GM23248 (cell line): ENCODE measurements at regions not wholly inside any gene's neighbourhood (a gene's known extent, or its start where the extent isn't known, plus 50 kb on each side); places are given as distances from the start of the nearest gene placed in this dataset.

Experiments
- DNase-seq: peaks from one replicate; pipeline ENCODE4 v3.0.0-alpha.2; 2015
- H2AFZ ChIP-seq: fragments of 200-600 bp; sonication (generic); 2 replicates; pipeline ENCODE4 v1.6.1; 2016; ENCODE audit warnings: antibody characterized with exemption
- H3F3A ChIP-seq: fragments of 200-600 bp; sonication (generic); 2 replicates; pipeline ENCODE4 v1.6.1; 2016; ENCODE audit warnings: mild to moderate bottlenecking, antibody characterized with exemption, mixed run types; ENCODE audit not compliant: insufficient read depth
- H3K27ac ChIP-seq: fragments of 200-600 bp; sonication (generic); 2 replicates; pipeline ENCODE4 v1.5.1; 2016; ENCODE audit warnings: mild to moderate bottlenecking
- H3K27me3 ChIP-seq: fragments of 200-600 bp; sonication (generic); replicated peaks from 2 replicates; pipeline ENCODE4 v1.6.1; 2016; ENCODE audit warnings: mild to moderate bottlenecking; ENCODE audit not compliant: insufficient read depth
- H3K36me3 ChIP-seq: fragments of 200-600 bp; sonication (generic); 2 replicates; pipeline ENCODE4 v1.6.1; 2016; ENCODE audit warnings: low read depth, mild to moderate bottlenecking
- H3K4me1 ChIP-seq: fragments of 200-600 bp; sonication (generic); 2 replicates; pipeline ENCODE4 v1.6.1; 2016; ENCODE audit warnings: mild to moderate bottlenecking; ENCODE audit not compliant: insufficient read depth
- H3K4me2 ChIP-seq: fragments of 200-600 bp; sonication (generic); one replicate; pipeline ENCODE4 v1.6.1; 2016; ENCODE audit warnings: mild to moderate bottlenecking; ENCODE audit not compliant: unreplicated experiment
- H3K4me3 ChIP-seq: fragments of 200-600 bp; sonication (generic); 2 replicates; pipeline ENCODE4 v1.5.1; 2016; ENCODE audit warnings: mild to moderate bottlenecking
- H3K79me2 ChIP-seq: fragments of 200-600 bp; sonication (generic); 2 replicates; pipeline ENCODE4 v1.6.1; 2016; ENCODE audit warnings: mild to moderate bottlenecking; ENCODE audit not compliant: insufficient read depth
- H3K9ac ChIP-seq: fragments of 200-600 bp; sonication (generic); 2 replicates; pipeline ENCODE4 v1.6.1; 2016; ENCODE audit warnings: mild to moderate bottlenecking
- H3K9me2 ChIP-seq: fragments of 200-600 bp; sonication (generic); 2 replicates; pipeline ENCODE4 v1.6.1; 2016; ENCODE audit warnings: mixed run types, mild to moderate bottlenecking, moderate library complexity; ENCODE audit not compliant: insufficient read depth
- H3K9me3 ChIP-seq: fragments of 200-600 bp; sonication (generic); one replicate; pipeline ENCODE4 v1.6.1; 2017; ENCODE audit warnings: low read depth
- H4K20me1 ChIP-seq: fragments of 200-600 bp; sonication (generic); 2 replicates; pipeline ENCODE4 v1.6.0; 2016; ENCODE audit not compliant: insufficient read depth
- EZH2 ChIP-seq: fragments of 200-600 bp; sonication (generic); IDR thresholded peaks from 2 replicates; pipeline ENCODE4 v1.6.1; 2018; ENCODE audit warnings: antibody characterized with exemption, mild to moderate bottlenecking; ENCODE audit not compliant: insufficient read depth, poor library complexity, severe bottlenecking
- EZH2phosphoT487 ChIP-seq: fragments of 200-600 bp; sonication (generic); IDR thresholded peaks from 2 replicates; pipeline ENCODE4 v1.6.1; 2018; ENCODE audit warnings: antibody characterized with exemption, moderate library complexity, mild to moderate bottlenecking, low read depth; ENCODE audit not compliant: insufficient read depth
- WGBS, 2 experiments: methylation state at CpG; one replicate each; pipeline ENCODE4 v1.1.6; 2015 to 2017; ENCODE audit warnings: low lambda C conversion rate in 2 of 2, low coverage in 1 of 2; ENCODE audit errors: missing lambda C conversion rate in 2 of 2; 5-methylcytosine and 5-hydroxymethylcytosine counted together
- in situ Hi-C: fragments of 300-500 bp; cut with MboI; formaldehyde crosslinking; loops from 2 replicates; pipeline ENCODE4 v1.15.0; 2020

DNA sequence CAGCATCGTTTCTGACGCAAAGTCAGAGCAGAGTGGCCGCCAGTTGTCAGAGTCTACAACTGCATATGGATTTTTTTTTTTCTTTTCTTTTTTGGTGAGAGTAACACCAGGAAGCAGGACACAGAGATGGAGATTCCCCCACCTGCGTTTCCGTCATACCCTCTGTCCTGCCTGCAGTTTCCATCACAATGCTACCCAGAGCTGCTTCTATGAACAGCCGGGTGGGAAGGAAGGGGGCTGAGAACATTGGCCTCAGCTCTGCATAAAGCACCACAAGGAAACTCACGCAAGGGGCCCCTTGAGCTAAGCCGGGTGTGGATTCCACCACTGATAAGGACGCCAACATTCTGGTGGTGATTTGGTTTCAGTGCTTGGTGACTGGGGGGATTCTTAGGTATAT is 183.5 kb upstream of the AFDN start:
- H3K4me1 ChIP-seq, result no peaks in the 10 kb centered on the region
- H4K20me1 ChIP-seq, result no peaks in the 10 kb centered on the region
- no peaks in the 10 kb centered on the region for H3K27me3 ChIP-seq
- H3K36me3 ChIP-seq, result no peaks in the 10 kb centered on the region
- H3K9me2 ChIP-seq, result no peaks in the 10 kb centered on the region
- in situ Hi-C loops, result no loop called here
- TF ChIP-seq EZH2 (no peak), EZH2phosphoT487 (no peak)
- DNase-seq, result no peak
- 55% methylated on average over 9 of the region's 9 CpGs for WGBS, 2 experiments
- H2AFZ ChIP-seq, result no peak overlapping the region
- no peak overlapping the region for H3K4me3 ChIP-seq
- no peaks in the 10 kb centered on the region for H3K79me2 ChIP-seq
- H3K4me2 ChIP-seq, result no peak overlapping the region
- H3K9ac ChIP-seq, result no peak overlapping the region
- no peaks in the 10 kb centered on the region for H3K9me3 ChIP-seq
- no peak overlapping the region for H3K27ac ChIP-seq
- no peaks in the 10 kb centered on the region for H3F3A ChIP-seq

DNA sequence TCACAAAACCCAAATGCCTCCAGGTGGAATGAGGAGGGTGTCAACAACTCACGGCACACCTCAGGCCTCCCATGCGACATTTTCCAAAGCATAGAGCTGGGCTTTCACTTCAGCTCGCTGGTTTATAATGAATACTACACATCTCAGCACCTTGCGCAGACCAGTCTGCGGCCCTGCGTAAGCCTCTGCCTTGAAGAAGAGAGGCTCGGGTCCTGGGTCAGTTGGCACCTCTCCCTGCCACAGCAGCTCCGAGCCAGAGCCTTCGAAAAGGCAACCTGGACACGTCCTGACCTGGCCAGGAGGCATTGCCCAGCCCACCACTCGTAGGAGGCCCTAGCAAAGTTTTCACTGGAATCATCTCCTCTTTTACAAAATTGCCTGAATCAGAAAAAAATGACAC is 183.0 kb upstream of the AFDN start:
- H3K9me3 ChIP-seq, result no peaks in the 10 kb centered on the region

DNA sequence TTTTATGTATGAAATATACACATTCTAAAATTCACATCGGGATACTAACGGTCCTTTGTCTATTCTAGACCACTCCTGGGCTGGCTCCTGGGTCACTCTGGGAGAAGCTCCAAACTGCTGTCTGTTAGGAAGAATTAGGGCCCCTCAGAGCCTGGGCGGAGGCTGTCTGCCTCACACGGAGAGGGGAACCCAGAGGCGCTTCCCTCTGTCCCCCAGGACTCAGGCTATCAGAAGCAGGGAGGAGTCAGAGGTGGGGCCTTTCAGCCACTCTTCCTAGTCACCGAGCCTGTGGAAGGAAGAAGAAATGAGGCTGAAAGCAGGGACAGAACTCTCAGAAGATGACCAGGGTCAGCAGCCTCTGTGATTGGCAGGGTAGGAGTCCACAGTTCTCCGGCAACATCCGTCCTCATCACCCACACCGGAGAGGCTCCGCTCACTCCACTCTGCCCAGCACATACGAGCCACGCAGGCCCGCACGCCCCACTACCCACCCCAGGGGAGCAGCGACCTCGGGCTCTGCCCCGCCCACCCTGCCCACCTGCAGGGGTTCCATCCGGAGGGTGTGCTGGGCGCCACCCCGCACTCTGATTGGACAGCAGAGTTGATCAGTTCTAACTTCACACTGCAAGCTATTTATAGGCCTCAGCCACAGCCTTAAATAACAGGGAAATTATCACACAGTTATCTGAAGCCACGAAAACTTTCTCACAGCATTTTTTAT is 182.1 kb upstream of the AFDN start:
- H3K9me3 ChIP-seq, result no peaks in the 10 kb centered on the region
- H3K4me2 ChIP-seq, result no peak overlapping the region
- WGBS, 2 experiments, result 30 to 55% methylated on average over 7 to 21 of the region's 21 CpGs
- no peaks in the 10 kb centered on the region for H3F3A ChIP-seq
- TF ChIP-seq EZH2phosphoT487 (no peak), EZH2 (no peak)
- no peak overlapping the region for H3K4me3 ChIP-seq
- DNase-seq, result no peak
- H4K20me1 ChIP-seq, result no peaks in the 10 kb centered on the region
- no peaks in the 10 kb centered on the region for H3K4me1 ChIP-seq
- H3K36me3 ChIP-seq, result no peaks in the 10 kb centered on the region
- H3K27ac ChIP-seq, result no peak overlapping the region
- H3K27me3 ChIP-seq, result no peaks in the 10 kb centered on the region
- H3K9ac ChIP-seq, result no peak overlapping the region
- H2AFZ ChIP-seq, result no peak overlapping the region
- in situ Hi-C loops, result no loop called here
- no peaks in the 10 kb centered on the region for H3K79me2 ChIP-seq
- H3K9me2 ChIP-seq, result no peaks in the 10 kb centered on the region

More for the DNA sequence above, 183.0 kb upstream of the AFDN start:
- 41 to 42% methylated on average over 11 of the region's 11 CpGs for WGBS, 2 experiments
- in situ Hi-C loops, result no loop called here
- DNase-seq, result no peak
- Histone ChIP-seq H3K79me2 (no peaks in the 10 kb centered on the region), H3K4me2 (no peak overlapping the region), H3K27me3 (no peaks in the 10 kb centered on the region), H2AFZ (no peak overlapping the region), H3K4me1 (no peaks in the 10 kb centered on the region), H3K9me2 (no peaks in the 10 kb centered on the region), H3K36me3 (no peaks in the 10 kb centered on the region), H3K9ac (no peak overlapping the region), H3F3A (no peaks in the 10 kb centered on the region), H3K27ac (no peak overlapping the region), H3K4me3 (no peak overlapping the region), H4K20me1 (no peaks in the 10 kb centered on the region)
- TF ChIP-seq EZH2phosphoT487 (no peak), EZH2 (no peak)

DNA sequence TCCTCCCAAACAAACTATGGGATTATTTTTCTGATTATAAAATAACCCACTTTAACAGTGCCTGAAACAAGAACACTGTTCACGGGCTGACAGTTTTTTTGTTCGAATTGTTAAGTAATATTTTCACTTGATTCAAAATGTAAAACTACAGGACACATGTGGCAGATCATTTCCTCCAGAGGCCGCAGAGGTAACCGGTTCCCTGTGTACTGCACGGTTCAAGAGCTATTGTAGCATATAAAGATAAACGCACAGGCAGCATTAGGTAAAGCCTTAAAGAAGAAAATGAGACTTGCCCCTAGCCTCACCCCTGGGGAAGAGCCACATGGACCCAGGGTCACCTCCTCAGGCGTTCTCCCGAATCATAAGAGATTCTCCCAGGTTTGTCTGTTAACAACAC is 181.3 kb upstream of the AFDN start:
- no peak overlapping the region for H3K4me3 ChIP-seq
- no peaks in the 10 kb centered on the region for H3F3A ChIP-seq
- H3K9ac ChIP-seq, result no peak overlapping the region
- no peaks in the 10 kb centered on the region for H3K9me3 ChIP-seq
- WGBS, 2 experiments, result 54 to 62% methylated on average over 8 of the region's 8 CpGs
- H2AFZ ChIP-seq, result no peak overlapping the region
- no peaks in the 10 kb centered on the region for H3K4me1 ChIP-seq
- in situ Hi-C loops, result no loop called here
- H4K20me1 ChIP-seq, result no peaks in the 10 kb centered on the region
- no peaks in the 10 kb centered on the region for H3K27me3 ChIP-seq
- no peak overlapping the region for H3K27ac ChIP-seq
- DNase-seq, result no peak
- no peaks in the 10 kb centered on the region for H3K36me3 ChIP-seq
- H3K79me2 ChIP-seq, result no peaks in the 10 kb centered on the region
- H3K4me2 ChIP-seq, result no peak overlapping the region
- TF ChIP-seq EZH2phosphoT487 (no peak), EZH2 (no peak)
- H3K9me2 ChIP-seq, result no peaks in the 10 kb centered on the region

DNA sequence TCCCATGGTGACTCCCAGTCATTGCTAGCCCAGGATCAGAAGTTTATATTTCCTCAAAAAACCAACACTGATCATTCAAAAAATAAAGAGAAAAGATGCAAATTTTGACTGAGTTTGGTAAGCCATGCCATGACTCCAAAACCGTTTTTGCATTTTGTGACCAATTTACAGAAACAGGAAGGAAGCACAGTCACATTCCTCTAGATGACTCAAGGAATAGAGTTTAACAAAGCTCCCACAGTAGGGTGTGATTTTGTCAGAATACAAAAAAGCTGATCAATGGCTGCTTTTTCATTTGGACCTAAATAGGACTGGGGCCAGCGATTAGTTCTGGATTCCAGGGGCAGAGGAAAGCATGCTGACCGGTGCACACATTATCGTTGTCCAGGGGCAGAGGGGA is 179.4 kb upstream of the AFDN start:
- Histone ChIP-seq H3K4me1 (no peaks in the 10 kb centered on the region), H3K27ac (no peak overlapping the region), H3K4me2 (no peak overlapping the region), H3K79me2 (no peaks in the 10 kb centered on the region), H3K27me3 (no peaks in the 10 kb centered on the region), H3K9ac (no peak overlapping the region), H2AFZ (no peak overlapping the region), H3K9me3 (no peaks in the 10 kb centered on the region), H3K9me2 (no peaks in the 10 kb centered on the region), H3F3A (no peaks in the 10 kb centered on the region), H3K4me3 (no peak overlapping the region), H4K20me1 (no peaks in the 10 kb centered on the region), H3K36me3 (no peaks in the 10 kb centered on the region)
- WGBS, 2 experiments, result 41 to 45% methylated on average over 4 of the region's 4 CpGs
- in situ Hi-C loops, result no loop called here
- no peak for TF ChIP-seq EZH2phosphoT487
- TF ChIP-seq EZH2, result no peak
- no peak for DNase-seq
